ENCODE measurements at regions not wholly inside any gene's neighbourhood (a gene's known extent, or its start where the extent isn't known, plus 50 kb on each side); places are given as distances from the start of the nearest gene placed in this dataset.
"Not testable (repeated sequence)": the region's sequence is repeated elsewhere in the genome, so short reads cannot be mapped to it uniquely, and the experiment has no call there.

DNA sequence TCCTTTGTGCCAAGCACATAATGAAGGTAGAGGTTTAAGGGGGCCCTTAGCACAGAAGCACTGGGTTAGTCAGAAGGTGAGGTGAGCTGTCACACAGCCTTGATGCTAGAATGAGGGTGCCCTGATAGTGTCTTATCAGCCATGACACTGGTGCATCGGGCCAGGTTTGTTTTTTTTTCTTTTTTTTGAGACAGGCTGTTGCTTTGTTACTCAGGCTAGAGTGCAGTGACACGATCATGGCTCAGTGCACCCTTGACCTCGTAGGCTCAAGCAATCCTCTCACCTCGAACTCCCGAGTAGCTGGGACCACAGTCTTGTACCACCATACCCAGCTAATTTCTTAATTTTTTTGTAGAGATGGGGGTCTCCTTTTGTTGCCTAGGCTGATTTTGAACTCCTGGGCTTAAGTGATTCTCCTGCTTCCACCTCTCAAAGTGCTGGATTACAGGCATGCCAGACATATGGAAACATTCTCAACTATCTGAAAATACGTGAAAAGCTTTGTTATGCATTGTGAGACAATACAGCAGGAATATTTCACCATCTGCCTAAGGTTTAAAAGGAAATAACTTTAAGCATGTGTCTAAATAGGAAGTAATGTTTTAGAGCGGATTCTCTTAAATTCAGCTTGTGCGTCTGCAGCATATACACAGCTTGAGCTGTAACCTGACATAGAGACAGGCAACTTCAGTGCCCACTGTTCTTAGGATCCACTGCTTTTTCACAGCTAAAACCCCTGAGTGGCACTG is 128.4 kb downstream of the FOXD4L6 start:
- H3K9me3 Mint-ChIP-seq; intact Hi-C loops (cut with micrococcal nuclease); DNase-seq; H3K27ac Mint-ChIP-seq; H3K27me3 ChIP-seq (ENCODE audit: insufficient read depth, low read length); H3K4me3 ChIP-seq (ENCODE audit: low read length in 2 of 2); H3K9me3 ChIP-seq (ENCODE audit: control insufficient read depth in 1 of 2, low read length in 2 of 2); H3K27me3 Mint-ChIP-seq; H3K27ac ChIP-seq (ENCODE audit: low read depth, low read length); H3K36me3 ChIP-seq (ENCODE audit: insufficient read depth, low read length): not testable (repeated sequence)
- Mint-ChIP-seq H3K36me3 (peaks cover 38 to 50% of the 10 kb centered on the region in 2 donors), H3K4me1 (peaks cover 24 to 57% (median 40%) of the 10 kb centered on the region in 4 donors), H3K4me3 (peak overlapping the region in 2 of 8 donors; percentile 22 to 39)
- ChIA-PET POLR2A (ENCODE audit: partially characterized antibody) (interaction anchor here (0.9 kb wide), 1 partner anchor 8 kb away, joined by 5 read pairs; no protein-coding TSS in a partner anchor), CTCF (ENCODE audit: partially characterized antibody) (interaction anchor here (1.2 kb wide), 1 partner anchor 8 kb away, joined by 4 read pairs; no protein-coding TSS in a partner anchor)
- H3K4me1 ChIP-seq (ENCODE audit: insufficient read depth, low read length), result peaks cover 14% of the 10 kb centered on the region

DNA sequence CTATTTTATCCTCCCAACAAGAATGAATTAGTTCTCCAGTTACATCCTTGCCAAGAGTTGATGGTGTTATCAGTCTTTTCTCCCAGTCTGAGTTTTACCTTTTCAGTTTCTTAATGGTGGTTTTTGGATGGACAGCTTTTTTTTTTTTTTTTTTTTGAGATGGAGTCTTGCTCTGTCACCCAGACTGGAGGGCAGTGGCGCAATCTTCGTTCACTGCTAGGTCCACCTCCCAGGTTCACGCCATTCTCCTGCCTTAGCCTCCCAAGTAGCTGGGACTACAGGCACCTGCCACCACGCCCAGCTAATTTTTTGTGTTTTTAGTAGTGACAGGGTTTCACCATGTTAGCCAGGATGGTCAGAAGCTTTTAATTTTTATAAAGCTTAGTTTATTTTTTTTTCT is 133.0 kb downstream of the FOXD4L6 start:
- Mint-ChIP-seq H3K4me1 (peaks cover 31 to 59% (median 40%) of the 10 kb centered on the region in 4 donors), H3K36me3 (peaks cover 37 to 53% of the 10 kb centered on the region in 2 donors), H3K4me3 (peak overlapping the region in 3 of 8 donors; percentile 35 to 54 (median 41))
- H3K27me3 ChIP-seq (ENCODE audit: insufficient read depth, low read length); H3K27ac Mint-ChIP-seq; H3K36me3 ChIP-seq (ENCODE audit: insufficient read depth, low read length); DNase-seq; H3K9me3 ChIP-seq (ENCODE audit: control insufficient read depth in 1 of 2, low read length in 2 of 2); CTCF ChIA-PET (ENCODE audit: partially characterized antibody); H3K9me3 Mint-ChIP-seq; POLR2A ChIA-PET (ENCODE audit: partially characterized antibody); H3K27me3 Mint-ChIP-seq; H3K27ac ChIP-seq (ENCODE audit: low read depth, low read length); intact Hi-C loops (cut with micrococcal nuclease); H3K4me3 ChIP-seq (ENCODE audit: low read length in 2 of 2): not testable (repeated sequence)
- peaks cover 43% of the 10 kb centered on the region for H3K4me1 ChIP-seq (ENCODE audit: insufficient read depth, low read length)

GRCh38 chr9:40993842-40994241 is 134.6 kb downstream of the FOXD4L6 start:
- H3K27ac ChIP-seq (ENCODE audit: low read depth, low read length); H3K36me3 ChIP-seq (ENCODE audit: insufficient read depth, low read length); H3K4me3 ChIP-seq (ENCODE audit: low read length in 2 of 2); H3K9me3 Mint-ChIP-seq; H3K9me3 ChIP-seq (ENCODE audit: control insufficient read depth in 1 of 2, low read length in 2 of 2); POLR2A ChIA-PET (ENCODE audit: partially characterized antibody); CTCF ChIA-PET (ENCODE audit: partially characterized antibody); intact Hi-C loops (cut with micrococcal nuclease); H3K27me3 Mint-ChIP-seq; H3K27me3 ChIP-seq (ENCODE audit: insufficient read depth, low read length); DNase-seq: not testable (repeated sequence)
- peaks cover 39% of the 10 kb centered on the region for H3K4me1 ChIP-seq (ENCODE audit: insufficient read depth, low read length)
- H3K4me1 Mint-ChIP-seq, result peaks cover 27 to 45% (median 32%) of the 10 kb centered on the region in 4 donors
- peaks cover 34 to 38% of the 10 kb centered on the region in 2 donors for H3K36me3 Mint-ChIP-seq
- peak overlapping the region in 5 of 8 donors; percentile 57 to 97 (median 70) for H3K4me3 Mint-ChIP-seq
- peak overlapping the region in 5 of 7 donors; percentile 1 to 72 (median 21) for H3K27ac Mint-ChIP-seq

- DNase-seq; H3K27ac ChIP-seq (ENCODE audit: low read depth, low read length); H3K9me3 ChIP-seq (ENCODE audit: control insufficient read depth in 1 of 2, low read length in 2 of 2); intact Hi-C loops (cut with micrococcal nuclease); H3K36me3 ChIP-seq (ENCODE audit: insufficient read depth, low read length); H3K9me3 Mint-ChIP-seq; POLR2A ChIA-PET (ENCODE audit: partially characterized antibody); H3K27me3 Mint-ChIP-seq; CTCF ChIA-PET (ENCODE audit: partially characterized antibody); H3K4me3 ChIP-seq (ENCODE audit: low read length in 2 of 2); H3K27me3 ChIP-seq (ENCODE audit: insufficient read depth, low read length): not testable (repeated sequence)
- Mint-ChIP-seq H3K36me3 (peaks cover 33 to 34% of the 10 kb centered on the region in 2 donors), H3K4me3 (peak overlapping the region in 5 of 8 donors; percentile 57 to 97 (median 70)), H3K27ac (peak overlapping the region in 5 of 7 donors; percentile 9 to 79 (median 44)), H3K4me1 (peaks cover 27 to 40% (median 30%) of the 10 kb centered on the region in 4 donors)
- peaks cover 39% of the 10 kb centered on the region for H3K4me1 ChIP-seq (ENCODE audit: insufficient read depth, low read length)
These were observed 135.1 kb downstream of the FOXD4L6 start for GRCh38 chr9:40993375-40993774.

GRCh38 chr9:40992472-40992821 is 136.0 kb downstream of the FOXD4L6 start:
- H3K27me3 ChIP-seq (ENCODE audit: insufficient read depth, low read length); H3K27me3 Mint-ChIP-seq; H3K9me3 ChIP-seq (ENCODE audit: control insufficient read depth in 1 of 2, low read length in 2 of 2); DNase-seq; intact Hi-C loops (cut with micrococcal nuclease); H3K36me3 ChIP-seq (ENCODE audit: insufficient read depth, low read length); H3K27ac Mint-ChIP-seq; H3K9me3 Mint-ChIP-seq: not testable (repeated sequence)
- H3K4me1 ChIP-seq (ENCODE audit: insufficient read depth, low read length), result peaks cover 39% of the 10 kb centered on the region
- H3K4me3 ChIP-seq (ENCODE audit: low read length in 2 of 2), result peak overlapping the region; percentile 95 to 98
- H3K27ac ChIP-seq (ENCODE audit: low read depth, low read length), result peak overlapping the region; percentile 93
- H3K36me3 Mint-ChIP-seq, result peaks cover 32 to 35% of the 10 kb centered on the region in 2 donors
- POLR2A ChIA-PET (ENCODE audit: partially characterized antibody), result interaction anchor here (1.4 to 1.7 kb wide), 3 partner anchors 8 to 72 kb away, joined by 4 to 5 read pairs (median 5); no protein-coding TSS in a partner anchor
- H3K4me1 Mint-ChIP-seq, result peaks cover 25 to 35% (median 27%) of the 10 kb centered on the region in 4 donors
- CTCF ChIA-PET (ENCODE audit: partially characterized antibody), result interaction anchor here (1.0 to 1.7 kb wide), 5 partner anchors 8 to 82 kb away, joined by 3 to 5 read pairs (median 3); no protein-coding TSS in a partner anchor
- H3K4me3 Mint-ChIP-seq, result peak overlapping the region in 1 of 8 donors; percentile 97

- H3K9me3 Mint-ChIP-seq; H3K27me3 Mint-ChIP-seq; H3K27ac Mint-ChIP-seq; H3K27me3 ChIP-seq (ENCODE audit: insufficient read depth, low read length); intact Hi-C loops (cut with micrococcal nuclease); H3K9me3 ChIP-seq (ENCODE audit: control insufficient read depth in 1 of 2, low read length in 2 of 2); H3K36me3 ChIP-seq (ENCODE audit: insufficient read depth, low read length): not testable (repeated sequence)
- peak overlapping the region; percentile 95 to 98 for H3K4me3 ChIP-seq (ENCODE audit: low read length in 2 of 2)
- H3K4me3 Mint-ChIP-seq, result peak overlapping the region in 1 of 8 donors; percentile 97
- POLR2A ChIA-PET (ENCODE audit: partially characterized antibody), result interaction anchor here (1.4 to 1.7 kb wide), 3 partner anchors 9 to 72 kb away, joined by 4 to 5 read pairs (median 5); no protein-coding TSS in a partner anchor
- H3K4me1 Mint-ChIP-seq, result peaks cover 21 to 30% (median 22%) of the 10 kb centered on the region in 4 donors
- CTCF ChIA-PET (ENCODE audit: partially characterized antibody), result interaction anchor here (1.0 to 1.7 kb wide), 5 partner anchors 9 to 83 kb away, joined by 3 to 5 read pairs (median 3); no protein-coding TSS in a partner anchor
- peaks cover 27 to 30% of the 10 kb centered on the region in 2 donors for H3K36me3 Mint-ChIP-seq
- H3K27ac ChIP-seq (ENCODE audit: low read depth, low read length), result peak overlapping the region; percentile 93
- H3K4me1 ChIP-seq (ENCODE audit: insufficient read depth, low read length), result peaks cover 39% of the 10 kb centered on the region
- peak; percentile 99 to 100 (median 100) for DNase-seq
These were observed 136.6 kb downstream of the FOXD4L6 start for GRCh38 chr9:40991741-40992471.

Measured in CD4-positive, alpha-beta memory T cell (primary cell).